ENCODE measurements at regions not wholly inside any gene's neighbourhood (a gene's known extent, or its start where the extent isn't known, plus 50 kb on each side); places are given as distances from the start of the nearest gene placed in this dataset.
"Not testable (repeated sequence)": the region's sequence is repeated elsewhere in the genome, so short reads cannot be mapped to it uniquely, and the experiment has no call there.

DNA sequence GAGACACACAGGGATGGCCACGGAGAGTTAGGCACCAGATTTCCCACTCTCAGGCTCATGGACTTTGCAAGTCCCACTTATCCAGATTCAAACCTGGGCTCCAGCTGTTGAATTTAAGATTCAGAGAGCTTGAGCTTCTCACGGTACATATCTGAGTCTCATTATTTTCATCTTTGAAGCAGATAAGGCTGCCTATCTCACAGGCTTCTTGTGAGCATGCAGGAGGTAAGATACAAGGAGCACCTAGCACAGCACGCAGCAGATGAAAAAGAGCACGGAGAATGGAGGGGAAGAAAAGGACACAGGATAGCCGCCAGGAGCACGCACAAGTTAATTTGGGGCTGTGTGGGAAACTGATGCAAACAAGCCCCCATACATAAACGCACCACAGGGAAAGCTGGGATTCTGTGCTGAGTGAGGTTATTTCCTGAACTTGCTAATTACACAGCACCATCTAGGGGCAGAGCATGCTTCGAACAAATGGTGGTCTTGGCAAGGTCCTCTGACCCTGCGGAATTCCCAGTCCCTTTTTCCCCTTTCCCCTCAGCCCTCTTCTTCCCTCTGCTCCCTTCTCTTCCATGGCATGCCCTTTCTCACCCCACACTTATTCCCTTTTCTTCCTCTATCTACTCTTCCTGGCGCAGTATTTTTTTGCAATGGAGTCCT, 134.7 kb upstream of the VANGL1 start:
- Histone ChIP-seq H3K4me3 (ENCODE audit: low read depth, low read length) (no peak overlapping the region), H3K36me3 (no peaks in the 10 kb centered on the region)

GRCh38 chr1:115506518-115506917, 135.3 kb upstream of the VANGL1 start:
- H3K9me3 ChIP-seq (ENCODE audit: severe bottlenecking) = peaks cover 5% of the 10 kb centered on the region
- no peaks in the 10 kb centered on the region for H3K36me3 ChIP-seq
- TF ChIP-seq, protein P1, sequence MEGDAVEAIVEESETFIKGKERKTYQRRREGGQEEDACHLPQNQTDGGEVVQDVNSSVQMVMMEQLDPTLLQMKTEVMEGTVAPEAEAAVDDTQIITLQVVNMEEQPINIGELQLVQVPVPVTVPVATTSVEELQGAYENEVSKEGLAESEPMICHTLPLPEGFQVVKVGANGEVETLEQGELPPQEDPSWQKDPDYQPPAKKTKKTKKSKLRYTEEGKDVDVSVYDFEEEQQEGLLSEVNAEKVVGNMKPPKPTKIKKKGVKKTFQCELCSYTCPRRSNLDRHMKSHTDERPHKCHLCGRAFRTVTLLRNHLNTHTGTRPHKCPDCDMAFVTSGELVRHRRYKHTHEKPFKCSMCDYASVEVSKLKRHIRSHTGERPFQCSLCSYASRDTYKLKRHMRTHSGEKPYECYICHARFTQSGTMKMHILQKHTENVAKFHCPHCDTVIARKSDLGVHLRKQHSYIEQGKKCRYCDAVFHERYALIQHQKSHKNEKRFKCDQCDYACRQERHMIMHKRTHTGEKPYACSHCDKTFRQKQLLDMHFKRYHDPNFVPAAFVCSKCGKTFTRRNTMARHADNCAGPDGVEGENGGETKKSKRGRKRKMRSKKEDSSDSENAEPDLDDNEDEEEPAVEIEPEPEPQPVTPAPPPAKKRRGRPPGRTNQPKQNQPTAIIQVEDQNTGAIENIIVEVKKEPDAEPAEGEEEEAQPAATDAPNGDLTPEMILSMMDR (IDR thresholded peaks at IDR 0.05; ENCODE audit: low read depth, low read length) = no peak
- no peak for DNase-seq
- H3K27me3 ChIP-seq (ENCODE audit: insufficient read depth, low read depth, severe bottlenecking) = no peaks in the 10 kb centered on the region
- no peak overlapping the region for H3K4me3 ChIP-seq (ENCODE audit: low read depth, low read length)
- no peak overlapping the region for H3K27ac ChIP-seq

More for the DNA sequence above, 134.7 kb upstream of the VANGL1 start:
- Histone ChIP-seq H3K27me3 (ENCODE audit: insufficient read depth, low read depth, severe bottlenecking) (no peaks in the 10 kb centered on the region), H3K9me3 (ENCODE audit: severe bottlenecking) (peaks cover 7% of the 10 kb centered on the region), H3K27ac (no peak overlapping the region)
- peak; percentile 40 for DNase-seq
- TF ChIP-seq, protein P1 (IDR thresholded peaks at IDR 0.05; ENCODE audit: low read depth, low read length) = peak; percentile 79

- TF ChIP-seq, protein P1 (IDR thresholded peaks at IDR 0.05; ENCODE audit: low read depth, low read length) = no peak
- no peak overlapping the region for H3K4me3 ChIP-seq (ENCODE audit: low read depth, low read length)
- DNase-seq = no peak
- no peaks in the 10 kb centered on the region for H3K27me3 ChIP-seq (ENCODE audit: insufficient read depth, low read depth, severe bottlenecking)
- H3K27ac ChIP-seq = no peak overlapping the region
- H3K9me3 ChIP-seq (ENCODE audit: severe bottlenecking) = peaks cover 5% of the 10 kb centered on the region
- H3K36me3 ChIP-seq = no peaks in the 10 kb centered on the region
Measured at GRCh38 chr1:115505148-115505571, 136.6 kb upstream of the VANGL1 start.

- H3K27ac ChIP-seq; H3K4me3 ChIP-seq (ENCODE audit: low read depth, low read length); H3K27me3 ChIP-seq (ENCODE audit: insufficient read depth, low read depth, severe bottlenecking); H3K9me3 ChIP-seq (ENCODE audit: severe bottlenecking); DNase-seq; H3K36me3 ChIP-seq: not testable (repeated sequence)
Measured at GRCh38 chr1:115502183-115502582, 139.6 kb upstream of the VANGL1 start.

DNA sequence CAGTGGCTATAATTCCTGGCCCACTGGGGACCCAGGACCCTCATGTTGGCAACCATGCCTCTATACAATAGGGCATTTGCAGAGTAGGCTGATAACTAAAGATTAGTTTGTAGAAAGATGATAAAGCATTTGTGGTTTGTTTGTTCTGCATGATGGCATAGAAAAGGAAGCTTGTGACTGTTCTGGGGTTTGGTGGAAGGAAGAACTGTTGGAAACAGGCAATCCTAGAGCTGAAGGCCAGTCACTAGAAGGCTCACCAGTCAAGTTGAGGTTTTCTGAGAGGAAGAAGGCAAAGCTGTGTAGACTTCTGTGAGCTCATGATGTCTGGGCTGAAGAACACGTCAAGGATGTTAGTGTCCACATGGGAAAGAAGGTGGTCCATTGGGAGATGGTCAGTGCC, 140.3 kb upstream of the VANGL1 start:
- Histone ChIP-seq H3K27me3 (ENCODE audit: insufficient read depth, low read depth, severe bottlenecking) (no peaks in the 10 kb centered on the region), H3K36me3 (no peaks in the 10 kb centered on the region), H3K4me3 (ENCODE audit: low read depth, low read length) (no peak overlapping the region), H3K27ac (no peak overlapping the region), H3K9me3 (ENCODE audit: severe bottlenecking) (peaks cover 5% of the 10 kb centered on the region)
- DNase-seq = no peak
- TF ChIP-seq, protein P1 (IDR thresholded peaks at IDR 0.05; ENCODE audit: low read depth, low read length) = no peak

GRCh38 chr1:115499253-115499652, 142.5 kb upstream of the VANGL1 start:
- no peak for DNase-seq
- H3K27me3 ChIP-seq (ENCODE audit: insufficient read depth, low read depth, severe bottlenecking) = no peaks in the 10 kb centered on the region
- H3K9me3 ChIP-seq (ENCODE audit: severe bottlenecking) = peaks cover 5% of the 10 kb centered on the region
- TF ChIP-seq, protein P1 (IDR thresholded peaks at IDR 0.05; ENCODE audit: low read depth, low read length) = no peak
- H3K27ac ChIP-seq = no peak overlapping the region
- no peak overlapping the region for H3K4me3 ChIP-seq (ENCODE audit: low read depth, low read length)
- no peaks in the 10 kb centered on the region for H3K36me3 ChIP-seq
